ENCODE measurements at regions not wholly inside any gene's neighbourhood (a gene's known extent, or its start where the extent isn't known, plus 50 kb on each side); places are given as distances from the start of the nearest gene placed in this dataset.
"Not testable (repeated sequence)": the region's sequence is repeated elsewhere in the genome, so short reads cannot be mapped to it uniquely, and the experiment has no call there.

GRCh38 chr20:1747953-1748577, 90.5 kb upstream of the SIRPG start:
- no peak for DNase-seq

- DNase-seq: not testable (repeated sequence)
Observed at GRCh38 chr20:1742049-1742434, 84.5 kb upstream of the SIRPG start.

DNA sequence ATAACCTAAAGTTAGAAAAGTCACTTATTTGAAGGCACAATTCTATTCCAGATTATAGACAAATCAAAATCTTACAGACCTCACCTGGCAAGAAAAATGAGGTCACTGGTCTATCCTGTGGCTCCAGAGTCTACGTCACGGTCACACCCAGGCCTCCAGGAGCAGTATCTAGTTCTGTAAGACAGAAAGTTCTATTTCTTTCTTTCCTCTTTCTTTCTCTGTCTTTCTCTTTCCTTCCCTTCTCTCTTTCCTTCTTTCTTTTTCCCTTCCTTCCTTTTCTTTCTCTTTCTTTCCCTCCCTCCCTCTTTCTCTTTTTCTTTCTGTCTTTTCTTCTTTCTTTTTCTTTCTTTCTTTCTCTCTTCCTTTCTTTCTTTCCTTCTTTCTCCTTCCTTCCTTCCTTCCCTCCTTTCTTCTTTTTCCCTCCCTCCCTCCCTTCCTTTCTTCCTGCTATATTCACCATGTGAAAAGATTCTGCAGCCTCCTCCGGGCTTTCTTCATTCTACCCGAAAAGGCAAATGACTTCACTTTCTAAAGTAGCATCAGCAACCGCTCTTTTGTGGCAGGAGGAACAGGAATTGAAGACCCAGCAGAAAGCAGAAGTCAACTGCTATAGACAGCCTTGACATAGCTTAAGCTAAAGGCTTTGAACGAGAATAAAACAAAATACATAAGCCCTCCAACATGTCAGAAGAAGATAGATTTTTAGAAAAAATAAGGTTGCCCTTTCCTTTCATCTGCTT, 83.9 kb upstream of the SIRPG start:
- DNase-seq: no peak

GRCh38 chr20:1737134-1737533, 79.6 kb upstream of the SIRPG start:
- DNase-seq: no peak

DNA sequence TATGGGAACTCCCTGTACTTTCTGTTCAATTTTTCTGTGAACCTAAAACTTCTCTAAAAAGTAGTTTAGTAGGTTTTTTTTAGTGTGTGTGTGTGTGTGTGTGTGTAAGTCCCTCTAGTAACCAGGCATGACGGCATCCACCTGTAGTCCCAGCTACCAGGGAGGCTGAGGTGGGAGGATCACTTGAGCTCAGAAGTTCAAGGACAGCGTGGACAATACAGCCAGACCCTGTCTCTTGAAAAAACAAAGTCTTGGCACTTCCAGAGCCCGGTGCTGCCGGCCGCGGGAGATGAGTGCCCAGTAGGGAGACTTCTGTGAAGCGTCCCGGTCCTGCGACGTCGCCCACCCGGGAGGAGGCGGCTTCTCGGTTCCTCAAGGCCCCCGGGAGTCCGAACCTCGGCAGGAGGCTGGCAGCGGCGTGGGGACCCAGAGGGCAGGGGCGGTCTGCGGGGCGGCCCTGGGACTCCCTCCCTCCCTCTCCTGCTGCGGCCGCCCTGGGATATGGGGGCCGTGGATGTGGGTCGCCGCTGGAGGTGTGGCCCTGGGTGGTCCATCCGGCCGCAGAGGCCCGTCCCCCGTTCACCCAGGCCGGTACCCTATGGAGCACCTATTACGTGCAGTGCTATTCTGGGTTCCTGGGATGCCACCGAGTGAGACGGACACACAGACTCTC, 78.0 kb upstream of the SIRPG start:
- no peak for DNase-seq

DNA sequence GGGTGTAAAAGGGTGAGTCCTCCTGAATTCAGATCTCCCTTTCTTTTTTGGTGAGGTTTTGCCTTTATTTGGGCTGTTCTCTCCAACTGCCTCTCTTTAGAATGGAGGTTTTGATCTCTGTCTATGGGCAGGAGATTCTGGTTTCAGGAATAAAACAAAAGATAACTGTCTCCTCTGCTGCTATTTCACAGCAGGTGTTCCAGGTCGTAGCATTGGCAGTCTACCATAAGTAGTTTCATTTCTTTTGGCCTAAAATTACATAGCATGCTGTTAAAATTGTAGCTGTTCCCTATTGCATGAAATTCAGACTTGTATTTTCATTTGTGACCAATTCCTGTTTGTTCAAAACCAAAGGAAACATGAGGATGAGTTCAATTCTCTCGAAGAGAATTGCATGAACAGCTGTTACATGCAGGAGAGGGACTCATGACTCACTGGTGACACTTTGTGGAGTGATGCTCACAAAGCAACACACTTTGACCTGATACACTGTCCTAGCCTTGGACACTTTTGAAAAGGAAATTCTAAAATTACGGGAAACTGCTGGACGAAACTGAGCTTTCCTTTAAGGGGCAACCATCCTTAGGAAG, 76.8 kb upstream of the SIRPG start:
- no peak for DNase-seq

DNA sequence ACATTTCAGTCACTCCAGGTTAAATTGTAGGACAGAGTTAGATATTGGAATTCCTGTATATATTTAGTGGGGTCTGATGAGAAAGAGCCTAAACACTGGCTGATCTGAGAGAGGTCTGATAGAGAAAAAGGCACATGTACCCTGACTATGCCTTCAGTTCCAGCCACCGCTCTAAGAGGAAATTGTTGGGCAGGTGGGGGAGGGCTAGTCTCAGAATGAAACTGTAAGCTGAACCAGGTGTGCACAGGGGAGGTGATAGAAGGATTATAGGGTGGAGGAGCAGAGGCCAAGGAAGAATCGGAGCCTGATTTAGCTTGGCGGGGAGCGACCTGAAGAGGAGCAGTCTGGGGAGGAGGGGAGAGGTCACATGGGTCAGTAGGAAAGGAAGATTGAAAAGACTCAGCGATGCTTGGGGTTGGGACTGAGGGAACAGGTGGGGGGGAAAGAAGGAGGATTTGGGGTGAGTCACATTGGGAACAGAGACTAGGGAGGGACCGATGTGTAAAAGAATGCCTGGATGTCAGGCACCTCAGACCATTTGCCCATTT, 74.3 kb upstream of the SIRPG start:
- DNase-seq: peak; percentile 19

DNA sequence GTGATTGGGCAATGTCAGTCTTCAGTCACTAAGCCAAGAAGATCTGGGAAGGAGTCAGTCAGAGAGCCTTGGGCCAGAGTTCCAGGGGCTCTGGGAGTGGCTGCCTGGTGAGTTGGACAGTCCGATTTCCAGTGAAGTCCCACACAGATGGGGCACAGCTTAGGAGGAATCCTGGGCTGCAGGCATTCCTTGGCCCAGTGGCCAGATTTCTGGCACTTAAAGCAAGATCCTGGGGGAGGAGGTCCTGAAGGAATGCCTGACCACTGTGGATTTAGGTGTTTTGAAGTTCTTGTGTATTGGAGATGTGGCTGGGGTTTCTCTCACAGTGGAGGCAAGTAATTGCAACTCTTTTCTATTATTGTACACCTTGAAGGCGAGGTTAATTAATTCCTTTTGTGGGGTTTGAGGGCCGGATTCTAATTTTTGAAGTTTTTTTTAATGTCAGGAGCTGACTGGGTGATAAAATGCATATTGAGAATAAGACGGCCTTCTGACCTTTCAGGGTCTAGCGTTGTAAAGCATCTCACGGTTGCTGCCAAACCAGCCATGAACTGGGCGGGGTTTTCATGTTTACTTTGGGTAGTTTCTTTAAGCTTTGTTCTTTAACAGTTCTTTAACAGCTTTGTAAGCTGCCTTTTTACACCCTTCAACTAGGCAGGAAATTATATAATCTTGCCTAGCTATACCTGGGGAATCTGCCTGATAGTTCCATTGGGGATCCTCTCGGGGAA, 73.6 kb upstream of the SIRPG start:
- not testable (repeated sequence) for DNase-seq

DNA sequence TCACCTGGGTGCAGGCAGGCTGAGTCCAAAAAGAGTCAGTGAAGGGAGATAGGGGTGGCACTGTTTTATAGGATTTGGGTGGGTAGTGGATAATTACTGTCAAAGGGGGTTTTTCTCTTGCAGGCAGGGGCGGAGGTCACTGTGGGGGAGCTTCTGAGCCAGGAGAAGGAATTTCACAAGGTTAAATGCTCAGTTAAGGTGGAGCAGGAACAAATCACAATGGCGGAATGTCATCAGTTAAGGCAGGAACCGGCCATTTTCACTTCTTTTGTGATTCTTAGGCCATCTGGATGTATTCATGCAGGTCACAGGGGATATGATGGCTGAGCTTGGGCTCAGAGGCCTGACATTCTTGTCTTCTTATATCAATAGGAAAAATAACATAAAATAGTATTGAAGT, 69.7 kb upstream of the SIRPG start:
- DNase-seq: not testable (repeated sequence)

- DNase-seq: no peak
Observed at GRCh38 chr20:1724901-1725300, 67.3 kb upstream of the SIRPG start.

DNA sequence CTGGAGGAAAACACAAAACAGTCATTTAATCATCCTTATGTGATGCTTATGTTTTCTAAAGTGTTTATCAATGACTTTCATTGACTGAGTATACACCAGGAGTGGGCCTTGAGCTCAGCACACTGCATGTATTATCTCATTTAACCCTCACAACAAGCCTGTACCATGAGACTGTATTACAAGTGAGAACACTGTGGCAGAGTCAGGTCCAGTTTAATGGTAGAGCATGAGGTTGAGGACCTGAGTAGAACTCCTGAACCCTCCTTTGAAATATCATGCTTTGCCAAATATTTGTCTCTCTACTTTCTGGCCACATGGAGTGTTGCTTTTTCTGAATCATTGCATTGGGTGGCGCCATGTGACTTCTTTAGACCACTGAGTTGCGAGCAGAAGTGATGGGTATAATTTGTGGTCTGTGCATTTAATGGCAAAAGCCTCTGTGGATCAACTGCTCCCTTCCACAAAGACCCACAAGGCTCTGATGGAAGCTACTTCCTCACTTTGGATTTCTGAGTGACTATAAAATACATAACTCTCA, 65.0 kb upstream of the SIRPG start:
- DNase-seq: no peak

GRCh38 chr20:1721687-1722512, 64.3 kb upstream of the SIRPG start:
- DNase-seq: no peak

- no peak for DNase-seq
Observed at GRCh38 chr20:1720845-1721475, 63.4 kb upstream of the SIRPG start.

GRCh38 chr20:1720226-1720625, 62.6 kb upstream of the SIRPG start:
- DNase-seq: no peak

GRCh38 chr20:1718604-1719384, 61.2 kb upstream of the SIRPG start:
- no peak for DNase-seq

DNA sequence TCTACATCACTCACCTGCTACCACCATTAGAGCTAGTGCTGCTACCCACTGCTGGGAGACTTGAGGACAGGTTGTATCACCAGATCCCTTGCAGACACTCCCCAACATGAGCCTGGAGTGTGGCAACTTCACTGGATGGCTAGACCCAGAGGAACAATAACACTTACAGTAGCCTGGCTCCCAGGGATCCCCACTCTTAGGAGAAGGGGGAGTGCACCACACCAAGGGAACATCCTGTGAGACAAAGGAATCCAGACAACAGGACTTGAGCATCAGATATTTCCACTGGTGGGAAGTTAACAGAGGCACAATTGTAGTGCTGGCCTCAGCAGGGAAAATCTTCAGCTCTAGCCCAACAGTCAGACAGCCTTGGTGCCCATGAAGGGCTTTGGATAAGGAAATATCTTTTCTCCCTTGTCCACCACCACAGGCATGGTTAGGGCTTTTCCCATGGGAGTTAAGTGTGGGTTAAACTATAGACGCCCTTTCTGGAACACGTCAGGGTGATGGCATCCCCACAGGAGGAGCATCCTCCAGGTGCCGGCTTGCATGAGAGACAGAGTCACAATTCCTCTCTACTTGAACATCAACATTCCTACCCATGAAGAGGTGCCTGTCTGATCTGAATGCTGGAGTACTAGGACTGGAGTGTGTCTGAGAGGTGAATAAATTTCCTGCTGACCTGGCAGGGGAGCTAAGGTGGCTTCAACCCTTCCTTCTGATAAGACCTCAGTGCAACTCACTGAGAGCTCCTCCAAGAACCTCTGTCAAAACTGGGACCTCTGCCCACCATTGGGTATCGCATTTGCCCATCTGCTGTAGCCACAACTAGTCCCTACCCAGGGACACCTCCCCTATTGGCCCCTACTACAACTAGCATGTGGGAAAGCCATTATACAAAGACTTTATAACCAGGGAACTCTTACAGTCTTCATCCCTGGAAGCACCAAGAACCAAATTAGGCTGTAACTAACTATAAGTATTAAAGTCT, 55.4 kb upstream of the SIRPG start:
- no peak for DNase-seq

DNA sequence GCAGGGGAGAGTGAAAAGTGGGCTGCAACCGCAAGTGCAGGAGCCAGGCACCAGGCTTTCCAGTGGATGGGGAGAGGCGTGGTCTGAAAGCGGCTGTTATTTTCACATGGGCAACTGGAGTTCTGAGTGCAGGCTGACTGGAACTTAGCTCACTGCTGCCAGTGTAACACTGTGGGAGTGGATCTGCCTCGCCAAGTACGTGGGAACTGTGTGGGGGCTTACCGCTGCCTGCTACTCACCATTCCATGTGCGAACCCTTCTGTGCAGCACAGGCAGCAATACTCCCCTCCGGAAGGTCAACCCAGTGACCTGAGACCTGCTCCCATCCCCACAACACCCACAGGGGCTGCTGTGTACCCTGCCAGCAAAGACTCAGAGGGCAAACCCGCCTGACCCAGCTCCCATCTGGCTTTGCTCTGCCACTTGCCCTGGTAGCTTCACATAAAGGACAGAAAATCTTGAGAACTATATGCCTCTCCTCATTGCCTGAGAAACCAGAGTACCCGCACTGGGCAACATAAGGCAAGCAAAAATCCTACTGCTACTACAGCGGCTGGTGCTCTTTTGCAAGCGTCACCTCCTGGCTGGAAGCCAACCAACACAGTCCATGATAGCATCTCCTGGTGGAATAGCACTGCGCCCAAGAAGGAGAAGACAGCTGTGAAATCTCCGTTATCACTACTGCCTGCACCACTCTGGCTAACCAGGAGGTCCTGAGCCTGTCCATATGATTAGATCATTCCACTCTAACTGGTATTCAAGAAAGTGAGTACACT, 54.4 kb upstream of the SIRPG start:
- no peak for DNase-seq

DNA sequence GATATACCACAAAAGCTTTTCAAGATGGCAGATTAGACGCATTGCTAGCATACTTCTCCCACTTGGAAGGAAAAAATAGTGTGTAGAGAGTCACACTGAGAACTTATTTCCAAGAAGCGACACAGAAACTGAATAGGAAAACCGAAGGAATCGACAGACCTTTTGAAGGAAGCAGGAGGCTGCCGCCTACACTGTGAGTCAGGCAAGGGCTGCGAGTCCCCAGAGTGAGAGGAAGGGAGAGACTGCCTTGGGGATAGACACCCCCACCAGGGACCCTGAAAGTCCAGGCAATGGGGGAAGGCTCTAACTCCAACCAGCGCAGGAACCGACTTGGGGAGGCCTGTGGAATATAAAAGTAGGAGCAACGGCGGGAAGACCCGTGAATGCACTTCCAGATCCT, 53.7 kb upstream of the SIRPG start:
- DNase-seq: no peak
